OCI-M1 (cell line): ENCODE measurements at regions not wholly inside any gene's neighbourhood (a gene's known extent, or its start where the extent isn't known, plus 50 kb on each side); places are given as distances from the start of the nearest gene placed in this dataset.
A peak's percentile ranks its signal among the peaks of the same experiment; 100 is the strongest.

ENCODE experiments used
- DNase-seq: peaks from one replicate; lab custom pipeline; 2025; lab: John Stamatoyannopoulos, UW

GRCh38 chr9:118521261-118521660 is 817.1 kb downstream of the TLR4 start:
- no peak for DNase-seq

- peak; percentile 56 for DNase-seq
Measured at GRCh38 chr9:118522093-118523028, 818.2 kb downstream of the TLR4 start.

DNA sequence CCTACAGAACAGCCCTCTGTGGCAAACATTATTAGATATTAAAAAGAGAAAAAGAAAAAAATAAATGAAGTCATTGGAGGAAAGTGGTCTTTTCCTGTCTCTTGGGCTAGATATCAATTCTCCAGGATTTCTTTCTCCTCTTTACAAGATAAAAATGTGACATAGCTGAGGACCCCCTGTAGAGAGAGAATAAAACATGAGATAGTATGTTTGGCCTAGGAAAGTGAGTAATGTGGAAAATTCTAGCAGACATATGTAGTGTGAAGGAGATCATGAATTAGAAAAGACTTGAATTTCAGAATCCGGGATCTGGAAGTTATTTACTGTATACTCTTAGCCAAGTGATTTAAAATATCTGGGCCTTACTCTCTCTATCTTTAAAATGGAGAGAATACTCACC is 823.1 kb downstream of the TLR4 start:
- DNase-seq = no peak

- DNase-seq = peak; percentile 16
Measured at GRCh38 chr9:118529210-118529609, 825.0 kb downstream of the TLR4 start.

GRCh38 chr9:118529624-118530214 is 825.5 kb downstream of the TLR4 start:
- DNase-seq = no peak

- no peak for DNase-seq
Measured at GRCh38 chr9:118532592-118532991, 828.4 kb downstream of the TLR4 start.

DNA sequence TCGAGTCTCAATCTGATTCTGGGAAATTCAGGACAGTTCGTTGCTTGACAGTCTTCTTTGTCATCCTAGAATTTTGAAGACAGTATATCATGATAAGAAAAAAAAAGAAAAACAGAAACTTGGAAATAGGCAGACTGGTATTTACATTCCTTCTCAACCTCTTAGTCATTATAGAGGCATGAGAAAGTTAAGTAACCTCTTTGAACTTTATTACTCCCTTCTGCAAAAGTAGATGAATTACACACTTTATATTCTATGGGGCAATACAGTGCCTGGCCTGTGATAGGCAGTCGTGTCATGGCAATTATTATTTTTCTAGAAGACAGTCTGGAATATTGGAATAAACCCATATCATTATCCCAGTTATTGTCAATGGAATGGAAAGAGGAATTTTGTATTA is 828.9 kb downstream of the TLR4 start:
- DNase-seq = no peak

- DNase-seq = no peak
Measured at GRCh38 chr9:118533850-118534249, 829.6 kb downstream of the TLR4 start.

DNA sequence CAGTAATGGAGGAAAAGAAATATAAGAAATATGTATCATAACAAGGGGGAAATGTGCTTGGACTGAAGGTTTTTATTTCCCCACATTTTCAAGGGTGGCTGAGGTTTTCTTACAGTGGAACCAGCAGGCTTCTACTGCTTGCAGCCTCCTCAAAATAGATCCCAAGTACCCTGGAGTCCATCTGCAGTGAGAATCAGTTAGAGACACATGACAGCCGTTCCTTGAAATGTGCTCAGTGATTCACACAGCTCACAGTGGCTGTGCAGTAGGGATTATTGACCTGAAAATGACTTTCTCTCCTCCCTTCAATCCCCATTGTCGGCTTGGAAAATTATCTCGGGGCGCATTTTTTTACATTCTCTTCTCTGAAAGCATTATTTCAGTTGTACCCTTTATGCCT is 832.0 kb downstream of the TLR4 start:
- DNase-seq = no peak

DNA sequence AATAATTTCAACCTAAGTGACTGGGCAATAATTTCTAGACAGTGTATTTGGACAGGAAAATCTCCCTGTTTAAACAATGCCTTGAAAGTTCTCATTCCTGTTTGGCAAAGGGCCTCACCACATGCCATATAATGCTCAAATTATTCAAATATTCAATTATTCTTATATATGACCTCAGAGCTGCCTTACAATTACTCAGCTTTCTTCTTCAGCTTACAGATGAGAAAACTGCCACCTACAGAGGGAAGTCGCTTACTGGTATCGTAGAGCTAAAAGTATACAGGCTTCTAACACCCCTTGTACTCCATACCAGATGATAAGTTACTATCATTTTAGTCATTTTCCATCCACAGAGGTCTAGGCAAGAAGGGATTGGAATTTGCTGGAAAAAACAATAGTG is 830.3 kb downstream of the BRINP1 start:
- no peak for DNase-seq

DNA sequence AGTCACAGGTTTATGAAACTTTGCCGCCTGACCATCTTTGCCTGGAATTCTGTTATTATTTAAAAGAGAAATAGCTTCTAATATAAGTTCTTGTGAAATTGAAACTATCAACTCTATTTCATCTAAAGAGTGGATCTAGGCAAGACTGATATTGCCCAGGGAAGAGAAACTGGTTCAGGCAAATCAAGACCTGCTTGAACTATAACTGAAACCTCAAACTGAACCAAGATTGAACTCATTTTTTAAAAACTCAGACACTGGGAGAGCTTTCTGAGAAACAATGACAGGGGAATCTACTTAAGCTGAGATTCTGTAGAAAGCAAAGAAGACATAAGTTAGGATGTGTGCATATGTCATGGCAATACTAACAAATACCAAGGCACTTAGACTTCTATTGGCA is 815.8 kb downstream of the BRINP1 start:
- DNase-seq = no peak

DNA sequence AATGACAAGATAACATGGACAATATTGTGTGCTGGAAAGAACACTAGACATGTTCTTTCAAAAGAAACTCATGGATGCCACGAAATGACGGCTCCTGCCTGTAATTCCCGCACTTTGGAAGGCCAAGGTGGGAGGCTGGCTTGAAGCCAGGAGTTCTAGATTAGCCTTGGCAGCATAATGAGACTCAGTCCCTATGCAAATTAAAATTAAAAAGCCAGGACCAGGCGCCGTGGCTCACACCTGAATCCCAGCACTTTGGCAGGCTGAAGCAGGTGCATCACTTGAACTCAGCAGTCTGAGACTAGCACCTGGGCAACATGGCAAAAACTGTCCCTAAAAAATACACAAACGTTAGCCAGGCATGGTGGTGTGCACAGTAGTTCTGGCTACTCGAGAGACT is 814.2 kb downstream of the BRINP1 start:
- DNase-seq = no peak

- DNase-seq = no peak
Measured at GRCh38 chr9:118558026-118558425, 811.2 kb downstream of the BRINP1 start.

DNA sequence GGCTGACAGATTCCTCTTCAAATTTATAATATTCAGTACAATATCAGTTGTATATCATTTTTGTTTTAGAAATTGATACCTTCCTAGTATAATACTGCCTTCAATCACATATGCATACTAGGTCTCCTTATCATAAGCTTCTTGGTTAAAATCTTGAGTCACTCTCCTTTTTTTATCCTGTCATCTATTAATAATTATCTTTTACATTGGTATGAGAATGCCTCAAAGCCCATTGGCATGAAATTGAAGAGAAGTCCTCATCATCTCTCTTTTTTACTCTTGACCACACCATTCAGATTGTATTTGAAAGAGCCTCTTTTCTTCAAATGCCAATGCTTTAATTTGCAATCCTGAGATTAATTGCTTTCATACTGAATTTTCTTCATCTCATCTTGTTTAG is 810.3 kb downstream of the BRINP1 start:
- DNase-seq = no peak

GRCh38 chr9:118561051-118561450 is 808.2 kb downstream of the BRINP1 start:
- no peak for DNase-seq

GRCh38 chr9:118563677-118564076 is 805.6 kb downstream of the BRINP1 start:
- DNase-seq = no peak

GRCh38 chr9:118567861-118568260 is 801.4 kb downstream of the BRINP1 start:
- no peak for DNase-seq

- no peak for DNase-seq
Measured at GRCh38 chr9:118568704-118569103, 800.5 kb downstream of the BRINP1 start.

- no peak for DNase-seq
Measured at GRCh38 chr9:118569148-118569547, 800.1 kb downstream of the BRINP1 start.

DNA sequence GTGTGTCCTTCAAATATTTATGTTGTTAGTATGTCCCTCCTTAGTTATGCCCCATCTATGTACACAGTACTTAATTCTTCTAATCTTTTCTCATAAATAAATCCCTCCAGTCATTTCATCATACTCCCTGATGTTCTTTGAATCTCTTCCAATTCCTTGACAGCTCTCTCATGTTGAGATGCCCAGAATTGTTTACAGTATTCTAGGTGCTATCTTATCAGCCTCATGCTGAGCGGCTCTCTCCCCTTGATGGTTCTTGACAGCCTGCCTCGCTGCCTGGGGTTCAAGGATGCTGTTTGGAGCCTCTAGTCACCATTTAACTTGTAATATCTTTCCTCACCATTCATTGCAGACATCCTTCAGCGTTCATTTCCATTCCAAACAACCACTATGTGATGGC is 799.2 kb downstream of the BRINP1 start:
- no peak for DNase-seq

- DNase-seq = no peak
Measured at GRCh38 chr9:118575341-118576070, 793.7 kb downstream of the BRINP1 start.

- DNase-seq = no peak
Measured at GRCh38 chr9:118577121-118577520, 792.1 kb downstream of the BRINP1 start.

- no peak for DNase-seq
Measured at GRCh38 chr9:118578467-118578866, 790.8 kb downstream of the BRINP1 start.
